Brain microvascular endothelial cell (primary cell): ENCODE measurements at regions not wholly inside any gene's neighbourhood (a gene's known extent, or its start where the extent isn't known, plus 50 kb on each side); places are given as distances from the start of the nearest gene placed in this dataset.

Experiments used
- DNase-seq: peaks from one replicate; pipeline ENCODE4 v3.0.0-alpha.2; 2020
- H3K27ac ChIP-seq: fragments of 250-450 bp; sonication (Bioruptor Pico); 2 replicates; pipeline ENCODE4 v1.5.1; 2020; ENCODE audit warnings: mild to moderate bottlenecking, moderate library complexity
- H3K27me3 ChIP-seq: fragments of 250-450 bp; sonication (Bioruptor Pico); replicated peaks from 2 replicates; pipeline ENCODE4 v1.5.1; 2020; ENCODE audit warnings: mild to moderate bottlenecking
- H3K36me3 ChIP-seq: fragments of 250-450 bp; sonication (Bioruptor Pico); replicated peaks from 2 replicates; pipeline ENCODE4 v1.5.1; 2020; ENCODE audit warnings: mild to moderate bottlenecking
- H3K4me3 ChIP-seq: 2 replicates; pipeline ENCODE4 v1.5.1; 2011; ENCODE audit warnings: low read depth, mild to moderate bottlenecking, control low read depth, low read length, moderate library complexity
- CTCF ChIP-seq: IDR thresholded peaks from 2 replicates; pipeline ENCODE4 v1.5.1; 2011; ENCODE audit warnings: low read depth, mild to moderate bottlenecking, moderate library complexity, low read length, control low read depth, inconsistent platforms; ENCODE audit errors: missing control alignments
- in situ Hi-C: cut with HindIII; loops from 2 replicates; pipeline ENCODE4 v1.10.0; 2017; ENCODE audit warnings: low sequenced_read_pairs, low pct_ligation_motif_present

- Histone ChIP-seq H3K27ac (no peak overlapping the region), H3K27me3 (no peaks in the 10 kb centered on the region), H3K4me3 (no peak overlapping the region), H3K36me3 (no peaks in the 10 kb centered on the region)
- in situ Hi-C loops: no loop called here
- no peak for TF ChIP-seq CTCF
- no peak for DNase-seq
Observed at GRCh38 chr22:48698618-48699017, 1129.1 kb downstream of the BRD1 start.

DNA sequence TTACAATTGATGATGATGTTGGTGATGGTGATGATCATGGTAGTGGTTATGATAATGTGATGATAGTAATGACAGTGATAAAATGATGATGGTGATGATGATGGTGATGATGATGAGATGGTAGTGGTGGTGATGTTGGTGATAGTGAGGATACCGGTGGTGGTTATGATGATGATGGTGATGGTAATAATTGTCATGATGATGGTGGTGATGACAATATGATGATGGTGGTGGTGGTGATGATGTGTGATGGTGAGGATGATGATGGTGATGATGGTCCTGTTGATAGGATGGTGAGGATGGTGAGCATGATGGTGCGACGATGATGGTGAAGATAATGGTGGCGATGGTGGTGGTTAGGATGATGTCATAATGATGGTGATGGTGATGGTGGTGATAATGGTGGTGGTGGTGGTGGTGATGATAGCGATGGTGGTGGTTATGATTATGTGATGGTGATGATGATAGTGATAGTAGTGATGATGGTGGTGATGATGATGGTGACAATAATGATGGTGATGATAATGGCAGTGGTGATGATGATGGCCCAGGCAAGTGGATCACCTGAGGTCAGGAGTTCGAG lies 1129.9 kb downstream of the BRD1 start:
- no peak for DNase-seq
- in situ Hi-C loops: no loop called here
- H3K36me3 ChIP-seq: no peaks in the 10 kb centered on the region
- no peak overlapping the region for H3K27ac ChIP-seq
- H3K27me3 ChIP-seq: no peaks in the 10 kb centered on the region
- H3K4me3 ChIP-seq: no peak overlapping the region
- no peak for TF ChIP-seq CTCF

DNA sequence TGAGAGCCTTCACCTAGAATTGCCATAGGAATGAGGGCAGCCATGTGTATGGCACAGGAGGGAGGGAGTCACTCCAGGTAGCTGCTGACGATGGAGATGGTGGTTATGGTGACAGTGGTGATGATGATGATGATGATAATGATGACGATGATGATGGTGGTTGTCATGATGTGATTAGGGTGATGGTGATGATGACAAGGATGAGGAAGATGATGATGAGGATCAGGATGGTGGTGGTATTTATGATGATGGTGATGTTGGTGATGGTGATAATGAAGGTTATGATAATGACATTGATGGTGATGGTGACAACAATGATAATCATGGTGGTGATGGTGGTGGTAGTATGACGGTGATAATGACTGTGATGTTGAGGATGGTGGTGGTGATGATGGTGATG lies 1130.5 kb downstream of the BRD1 start:
- in situ Hi-C loops: no loop called here
- Histone ChIP-seq H3K27me3 (no peaks in the 10 kb centered on the region), H3K36me3 (no peaks in the 10 kb centered on the region), H3K4me3 (no peak overlapping the region), H3K27ac (no peak overlapping the region)
- no peak for DNase-seq
- no peak for TF ChIP-seq CTCF

DNA sequence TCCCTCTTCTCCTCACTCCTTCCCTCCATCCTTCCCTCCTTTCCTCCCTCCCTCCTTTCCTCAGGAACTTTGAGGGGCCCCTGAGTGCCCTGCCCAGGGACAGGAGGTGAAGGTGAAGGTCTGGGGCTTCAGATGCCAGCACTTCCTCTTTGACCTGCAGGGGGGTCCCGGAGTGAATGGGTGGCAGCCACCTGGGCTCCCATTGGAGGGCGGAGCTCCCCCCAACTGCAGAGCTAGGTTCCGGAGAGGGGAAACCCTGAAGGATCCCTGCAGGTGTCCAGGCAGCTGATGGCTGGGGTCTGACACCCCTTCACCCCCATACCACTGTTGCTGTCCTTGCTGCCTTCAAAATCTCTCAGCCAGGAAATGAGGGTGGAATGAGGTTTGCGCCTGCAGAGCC lies 1131.3 kb downstream of the BRD1 start:
- in situ Hi-C loops: no loop called here
- no peak for DNase-seq
- Histone ChIP-seq H3K27me3 (no peaks in the 10 kb centered on the region), H3K4me3 (no peak overlapping the region), H3K36me3 (no peaks in the 10 kb centered on the region), H3K27ac (no peak overlapping the region)
- TF ChIP-seq CTCF: no peak

DNA sequence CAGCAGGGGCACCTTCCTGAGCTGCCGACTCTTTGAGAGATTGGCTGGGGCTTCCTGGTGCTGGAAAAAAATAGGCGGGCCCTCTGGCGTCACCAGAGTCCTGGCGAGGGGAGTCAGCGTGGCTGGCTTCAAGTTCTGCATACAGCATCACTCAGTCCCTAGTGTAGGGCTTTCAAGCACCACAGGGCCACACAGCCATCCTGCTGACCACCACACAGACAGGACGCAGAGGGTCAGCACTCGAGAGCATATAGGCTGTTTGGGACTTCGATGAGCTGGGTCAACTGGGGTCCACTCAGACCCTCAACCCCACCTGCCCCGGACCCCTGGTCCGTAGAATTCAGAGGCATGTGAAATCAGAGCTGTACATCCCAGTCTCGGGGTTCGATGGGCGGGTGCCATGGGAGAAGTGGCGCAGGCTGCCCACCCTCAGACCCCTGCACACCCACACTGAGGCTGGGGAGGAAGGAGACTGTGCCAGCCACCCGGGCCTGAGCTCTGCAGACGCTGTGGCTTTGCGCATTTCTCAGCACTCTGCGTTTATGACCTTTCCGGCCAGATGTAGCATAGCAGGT lies 1131.9 kb downstream of the BRD1 start:
- H3K27ac ChIP-seq: no peak overlapping the region
- DNase-seq: no peak
- H3K4me3 ChIP-seq: no peak overlapping the region
- no peaks in the 10 kb centered on the region for H3K27me3 ChIP-seq
- in situ Hi-C loops: no loop called here
- no peaks in the 10 kb centered on the region for H3K36me3 ChIP-seq
- TF ChIP-seq CTCF: no peak

DNA sequence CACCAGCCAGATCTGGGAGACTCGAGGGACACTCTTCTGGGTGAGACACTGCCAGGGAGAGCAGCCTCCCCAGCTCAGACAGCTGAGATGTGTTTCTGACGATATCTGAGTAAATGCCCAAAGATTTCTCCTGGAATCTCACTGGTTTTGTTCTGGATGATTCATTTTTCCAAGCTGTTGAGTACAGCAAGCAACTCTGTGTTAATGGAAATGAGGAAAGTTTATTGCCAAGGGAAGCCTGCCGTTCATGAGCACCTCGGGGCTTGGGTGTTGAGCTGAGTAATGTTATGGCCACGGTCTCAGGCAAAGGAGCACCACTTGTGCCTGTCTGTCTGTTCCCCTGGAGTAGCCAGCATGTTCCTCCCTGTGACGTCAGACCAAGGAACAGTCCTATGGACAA lies 1132.4 kb downstream of the BRD1 start:
- no peak for TF ChIP-seq CTCF
- no peak overlapping the region for H3K27ac ChIP-seq
- in situ Hi-C loops: no loop called here

More for the DNA sequence above, 1132.4 kb downstream of the BRD1 start:
- no peak for DNase-seq
- no peaks in the 10 kb centered on the region for H3K27me3 ChIP-seq
- no peak overlapping the region for H3K4me3 ChIP-seq
- no peaks in the 10 kb centered on the region for H3K36me3 ChIP-seq
